Epithelial cell of proximal tubule (primary cell): ENCODE measurements at regions not wholly inside any gene's neighbourhood (a gene's known extent, or its start where the extent isn't known, plus 50 kb on each side); places are given as distances from the start of the nearest gene placed in this dataset.

Experiments
- DNase-seq: peaks from one replicate; pipeline ENCODE4 v3.0.0-alpha.2; 2011; ENCODE audit warnings: low read depth
- H3K4me3 ChIP-seq: 2 replicates; pipeline ENCODE4 v1.5.1; 2011; ENCODE audit warnings: low read depth, mild to moderate bottlenecking, low read length
- TF ChIP-seq, protein P1 (sequence below): conservative IDR thresholded peaks from 2 replicates; pipeline ENCODE4 v1.5.1; 2012; ENCODE audit warnings: low read depth, mild to moderate bottlenecking, low read length

DNA sequence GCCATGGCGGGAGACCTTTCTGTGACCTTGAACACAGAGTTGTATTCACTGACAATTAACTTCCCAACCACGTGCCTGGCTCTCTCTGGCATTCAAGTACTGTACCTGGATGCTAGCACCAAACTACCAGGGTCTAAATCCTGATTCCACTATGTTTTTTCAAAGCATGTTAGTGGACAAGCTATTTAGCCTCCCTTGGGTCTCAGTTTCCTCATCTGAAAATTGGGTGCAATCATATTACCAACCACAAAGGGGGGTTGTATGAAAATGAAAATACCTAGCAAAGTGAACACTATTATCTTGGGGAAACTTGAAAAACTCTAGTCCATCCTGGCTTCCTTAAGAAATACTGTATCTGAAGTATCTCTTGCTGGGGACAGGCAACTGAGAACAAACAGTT lies 308.7 kb upstream of the SGK1 start:
- no peak overlapping the region for H3K4me3 ChIP-seq
- DNase-seq: no peak
- TF ChIP-seq, protein P1, sequence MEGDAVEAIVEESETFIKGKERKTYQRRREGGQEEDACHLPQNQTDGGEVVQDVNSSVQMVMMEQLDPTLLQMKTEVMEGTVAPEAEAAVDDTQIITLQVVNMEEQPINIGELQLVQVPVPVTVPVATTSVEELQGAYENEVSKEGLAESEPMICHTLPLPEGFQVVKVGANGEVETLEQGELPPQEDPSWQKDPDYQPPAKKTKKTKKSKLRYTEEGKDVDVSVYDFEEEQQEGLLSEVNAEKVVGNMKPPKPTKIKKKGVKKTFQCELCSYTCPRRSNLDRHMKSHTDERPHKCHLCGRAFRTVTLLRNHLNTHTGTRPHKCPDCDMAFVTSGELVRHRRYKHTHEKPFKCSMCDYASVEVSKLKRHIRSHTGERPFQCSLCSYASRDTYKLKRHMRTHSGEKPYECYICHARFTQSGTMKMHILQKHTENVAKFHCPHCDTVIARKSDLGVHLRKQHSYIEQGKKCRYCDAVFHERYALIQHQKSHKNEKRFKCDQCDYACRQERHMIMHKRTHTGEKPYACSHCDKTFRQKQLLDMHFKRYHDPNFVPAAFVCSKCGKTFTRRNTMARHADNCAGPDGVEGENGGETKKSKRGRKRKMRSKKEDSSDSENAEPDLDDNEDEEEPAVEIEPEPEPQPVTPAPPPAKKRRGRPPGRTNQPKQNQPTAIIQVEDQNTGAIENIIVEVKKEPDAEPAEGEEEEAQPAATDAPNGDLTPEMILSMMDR: peak; percentile 11

DNA sequence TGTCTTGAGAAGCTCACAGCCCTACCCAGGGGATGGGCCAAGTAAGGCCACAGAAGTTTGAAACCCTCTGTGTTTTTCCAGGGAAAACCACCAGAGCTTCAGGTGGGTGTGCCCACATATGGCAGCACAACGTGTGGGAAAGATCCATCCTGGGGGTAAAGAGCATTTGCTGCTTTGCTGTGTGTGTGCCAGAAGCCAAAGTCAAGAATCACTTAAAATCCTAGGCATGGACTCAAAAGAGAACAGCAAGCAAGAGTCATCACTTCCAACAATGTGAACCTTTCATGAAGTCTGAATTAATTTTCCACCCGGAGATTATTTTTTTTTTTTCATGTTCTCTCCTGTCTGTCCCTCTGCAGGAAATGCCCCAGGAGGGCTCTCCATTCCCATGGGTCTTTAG lies 308.2 kb upstream of the SGK1 start:
- DNase-seq: no peak
- TF ChIP-seq, protein P1: no peak
- H3K4me3 ChIP-seq: no peak overlapping the region

DNA sequence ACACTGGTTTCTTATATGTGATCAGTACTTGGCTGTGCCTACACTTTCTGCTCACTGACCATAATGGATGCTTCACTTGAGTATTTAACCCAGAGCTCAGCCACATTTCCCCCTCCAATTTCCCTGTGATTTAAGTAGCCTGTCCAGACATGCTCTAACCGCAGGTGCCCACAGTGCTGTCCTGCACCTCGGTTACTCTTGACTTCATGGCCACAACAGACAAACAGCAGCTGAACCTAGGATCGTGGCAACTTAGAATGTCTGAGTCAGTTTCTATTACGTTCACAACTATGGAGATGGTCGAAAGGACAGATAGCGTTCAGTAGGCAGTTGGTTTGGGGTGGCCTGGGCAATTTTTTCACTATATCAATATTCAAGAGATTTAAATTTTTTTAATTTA lies 306.9 kb upstream of the SGK1 start:
- TF ChIP-seq, protein P1: no peak
- no peak for DNase-seq
- H3K4me3 ChIP-seq: no peak overlapping the region

DNA sequence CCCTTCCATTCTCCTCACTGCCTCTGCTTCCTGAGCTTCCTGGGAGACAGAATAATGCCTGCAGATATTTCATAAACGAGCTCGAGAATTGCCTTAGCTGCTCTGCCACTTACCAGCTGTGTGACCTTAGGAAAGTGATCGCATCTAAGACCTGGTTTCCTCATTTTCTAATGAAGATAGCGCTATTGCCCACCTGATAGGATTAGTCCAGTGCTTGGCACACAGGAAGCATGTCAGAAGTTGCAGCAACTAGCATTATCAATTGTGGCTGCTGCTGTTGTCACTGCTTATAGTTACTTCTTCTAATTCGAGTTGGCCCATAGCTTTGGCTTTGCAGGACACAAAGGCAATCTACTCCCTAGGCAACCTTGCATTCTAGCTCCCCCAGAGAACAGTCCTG lies 305.5 kb upstream of the SGK1 start:
- DNase-seq: no peak
- TF ChIP-seq, protein P1: no peak
- no peak overlapping the region for H3K4me3 ChIP-seq

DNA sequence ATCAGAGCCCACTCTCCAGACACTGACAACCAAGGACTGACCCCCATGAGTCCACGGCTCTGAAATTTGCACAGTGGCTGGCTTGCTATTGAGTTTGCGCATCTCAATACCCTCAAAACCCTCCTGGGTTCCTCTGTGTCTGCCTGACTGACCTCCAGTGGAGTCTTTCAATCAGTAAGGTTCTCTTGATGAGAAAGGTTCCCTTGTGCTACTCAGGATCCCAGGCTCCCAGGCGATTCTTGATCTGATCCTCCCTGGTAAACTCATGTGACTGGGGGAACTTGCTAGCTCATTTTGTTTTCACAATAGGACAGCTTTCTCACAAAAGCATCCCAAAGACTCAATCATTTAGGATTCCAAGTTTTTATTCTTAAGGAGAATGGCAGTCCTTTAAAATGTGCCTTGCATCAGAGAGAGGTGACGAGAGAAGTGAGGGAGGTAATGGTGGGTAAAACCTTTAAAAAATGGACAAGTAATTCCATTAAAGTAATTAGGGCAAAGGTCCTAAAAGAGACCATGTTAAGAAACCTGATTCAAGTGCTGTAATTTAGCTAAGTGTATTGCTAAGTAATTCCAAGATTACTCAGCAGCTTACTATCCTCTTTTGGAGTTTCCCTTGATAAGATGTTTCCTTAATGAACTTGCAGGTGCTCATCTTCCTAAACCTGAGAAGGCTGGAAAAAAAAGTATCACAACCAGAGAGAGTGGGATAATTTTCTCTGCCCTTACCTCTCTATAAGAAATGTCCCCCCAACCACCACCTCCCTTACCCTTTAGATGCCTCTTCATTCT lies 304.7 kb upstream of the SGK1 start:
- TF ChIP-seq, protein P1: no peak
- DNase-seq: no peak
- no peak overlapping the region for H3K4me3 ChIP-seq

DNA sequence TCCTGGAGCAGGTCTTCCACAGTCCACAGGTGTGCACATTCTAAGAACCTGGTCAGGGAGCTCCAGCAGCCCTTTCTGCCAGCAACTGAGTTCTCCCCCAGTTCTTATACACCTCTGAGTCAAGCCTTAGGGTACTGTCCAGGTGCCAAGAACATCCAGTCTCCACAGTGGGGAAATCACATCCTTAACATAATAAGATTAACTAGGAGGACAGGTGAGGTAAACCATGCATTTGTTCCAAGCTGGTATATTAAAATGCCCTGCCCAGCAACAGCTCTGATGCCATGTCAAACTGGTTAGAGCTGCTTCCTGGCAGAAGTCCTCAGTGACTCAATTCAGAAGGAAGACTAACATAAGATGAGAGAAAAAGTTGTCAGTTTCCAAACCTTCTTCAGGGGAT lies 303.9 kb upstream of the SGK1 start:
- DNase-seq: no peak
- TF ChIP-seq, protein P1: no peak
- H3K4me3 ChIP-seq: no peak overlapping the region

DNA sequence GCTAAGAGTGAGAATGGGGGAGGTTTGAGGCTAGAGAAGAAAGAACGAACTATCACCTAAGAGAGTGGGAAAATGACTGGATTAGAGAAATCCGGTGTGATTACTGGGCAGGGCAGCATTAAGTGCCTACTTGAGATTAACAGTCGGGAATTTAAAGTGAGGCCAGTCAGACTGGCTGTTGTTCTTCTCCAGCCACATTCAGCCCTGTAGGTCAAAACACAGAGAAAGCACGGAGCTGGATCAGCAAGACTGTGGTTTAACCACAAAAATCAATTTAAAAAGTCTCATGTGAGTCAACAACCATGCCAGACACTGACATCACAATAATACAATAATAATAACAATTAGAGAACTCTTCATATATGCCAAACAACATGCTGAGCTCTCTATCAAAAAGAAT lies 301.9 kb upstream of the SGK1 start:
- TF ChIP-seq, protein P1: no peak
- H3K4me3 ChIP-seq: no peak overlapping the region
- DNase-seq: no peak
